ENCODE measurements at regions not wholly inside any gene's neighbourhood (a gene's known extent, or its start where the extent isn't known, plus 50 kb on each side); places are given as distances from the start of the nearest gene placed in this dataset.

GRCh38 chr12:5138256-5138655, 94.6 kb downstream of the KCNA5 start:
- peaks cover 9% of the 10 kb centered on the region for H3K9me3 ChIP-seq
- no peak for DNase-seq
- Mint-ChIP-seq H3K27me3 (ENCODE audit: insufficient read depth, unreplicated experiment) (peaks cover 39% of the 10 kb centered on the region), H3K36me3 (ENCODE audit: insufficient read depth, unreplicated experiment) (no peaks in the 10 kb centered on the region), H3K9me3 (ENCODE audit: unreplicated experiment) (peaks cover 12% of the 10 kb centered on the region), H3K27ac (ENCODE audit: unreplicated experiment) (no peak overlapping the region), H3K4me1 (ENCODE audit: low read depth, unreplicated experiment) (no peaks in the 10 kb centered on the region), H3K4me3 (ENCODE audit: unreplicated experiment) (no peak overlapping the region)
- H3K4me3 ChIP-seq (ENCODE audit: low read depth, low read length): no peak overlapping the region
- no peaks in the 10 kb centered on the region for H3K4me1 ChIP-seq
- intact Hi-C loops (cut with micrococcal nuclease; ENCODE audit: unreplicated experiment): no loop called here
- CTCF ChIA-PET: no interaction called here
- TF ChIP-seq CTCF (IDR thresholded peaks at IDR 0.05; ENCODE audit: insufficient read depth in 1 of 2, low read depth in 1 of 2, low read length in 1 of 2, severe bottlenecking in 1 of 2, unreplicated experiment in 1 of 2): no peak
- no TSS peak for BruUV-seq (replicated peaks)
- POLR2A ChIA-PET: no interaction called here
- no peaks in the 10 kb centered on the region for H3K27me3 ChIP-seq (replicated peaks; ENCODE audit: control insufficient read depth, insufficient read depth, low read length)
- no peaks in the 10 kb centered on the region for H3K36me3 ChIP-seq (ENCODE audit: control insufficient read depth, insufficient read depth, low read length)

DNA sequence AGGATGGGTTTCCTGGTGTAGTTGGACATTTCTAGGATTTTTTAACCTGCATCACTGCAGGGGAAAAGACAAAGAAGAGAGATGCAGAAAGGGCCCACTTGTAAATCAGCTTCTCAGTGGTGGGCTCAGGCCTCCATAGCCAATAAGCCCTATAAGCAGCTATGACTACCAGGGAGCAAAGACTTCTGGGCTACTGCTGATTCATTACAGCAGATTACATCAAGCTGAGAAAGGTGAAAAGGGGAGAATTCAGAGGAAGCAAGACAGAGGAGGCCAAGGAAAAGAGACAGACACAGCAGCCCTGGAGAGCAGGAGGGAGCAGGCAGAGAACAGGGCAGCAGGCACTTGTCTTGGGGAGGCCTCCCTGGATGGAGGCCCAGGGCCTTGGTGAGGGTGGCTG, 95.2 kb downstream of the KCNA5 start:
- ChIA-PET POLR2A (no interaction called here), CTCF (no interaction called here)
- Histone ChIP-seq H3K4me1 (no peaks in the 10 kb centered on the region), H3K27me3 (replicated peaks; ENCODE audit: control insufficient read depth, insufficient read depth, low read length) (no peaks in the 10 kb centered on the region), H3K4me3 (ENCODE audit: low read depth, low read length) (no peak overlapping the region), H3K36me3 (ENCODE audit: control insufficient read depth, insufficient read depth, low read length) (no peaks in the 10 kb centered on the region), H3K9me3 (peaks cover 9% of the 10 kb centered on the region)
- Mint-ChIP-seq H3K36me3 (ENCODE audit: insufficient read depth, unreplicated experiment) (no peaks in the 10 kb centered on the region), H3K4me3 (ENCODE audit: unreplicated experiment) (no peak overlapping the region), H3K9me3 (ENCODE audit: unreplicated experiment) (peaks cover 12% of the 10 kb centered on the region), H3K27ac (ENCODE audit: unreplicated experiment) (no peak overlapping the region), H3K27me3 (ENCODE audit: insufficient read depth, unreplicated experiment) (peaks cover 36% of the 10 kb centered on the region), H3K4me1 (ENCODE audit: low read depth, unreplicated experiment) (no peaks in the 10 kb centered on the region)
- DNase-seq: no peak
- no peak for TF ChIP-seq CTCF (IDR thresholded peaks at IDR 0.05; ENCODE audit: insufficient read depth in 1 of 2, low read depth in 1 of 2, low read length in 1 of 2, severe bottlenecking in 1 of 2, unreplicated experiment in 1 of 2)
- BruUV-seq (replicated peaks): no TSS peak
- intact Hi-C loops (cut with micrococcal nuclease; ENCODE audit: unreplicated experiment): no loop called here

DNA sequence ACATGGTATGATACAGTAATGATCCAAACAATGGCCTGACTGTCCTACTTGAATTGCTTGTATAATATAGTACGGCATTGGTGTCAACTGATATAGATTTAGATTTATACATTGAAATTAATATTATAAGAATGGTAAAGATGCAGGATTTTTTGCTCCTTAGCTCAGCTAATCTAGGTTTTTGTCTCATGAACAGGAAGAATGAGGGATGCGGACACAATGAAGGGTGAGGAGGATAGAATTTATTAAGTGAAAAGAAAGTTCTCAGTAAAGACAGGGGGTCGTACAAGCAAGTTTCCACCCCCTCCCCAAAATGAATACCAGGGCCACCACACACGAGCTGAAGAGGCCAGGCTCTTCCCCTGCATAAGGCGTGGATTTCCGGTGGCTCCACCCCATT, 96.1 kb downstream of the KCNA5 start:
- Mint-ChIP-seq H3K36me3 (ENCODE audit: insufficient read depth, unreplicated experiment) (no peaks in the 10 kb centered on the region), H3K4me1 (ENCODE audit: low read depth, unreplicated experiment) (no peaks in the 10 kb centered on the region), H3K27me3 (ENCODE audit: insufficient read depth, unreplicated experiment) (peaks cover 38% of the 10 kb centered on the region), H3K4me3 (ENCODE audit: unreplicated experiment) (no peak overlapping the region), H3K27ac (ENCODE audit: unreplicated experiment) (no peak overlapping the region), H3K9me3 (ENCODE audit: unreplicated experiment) (peaks cover 12% of the 10 kb centered on the region)
- Histone ChIP-seq H3K36me3 (ENCODE audit: control insufficient read depth, insufficient read depth, low read length) (no peaks in the 10 kb centered on the region), H3K4me3 (ENCODE audit: low read depth, low read length) (no peak overlapping the region), H3K27me3 (replicated peaks; ENCODE audit: control insufficient read depth, insufficient read depth, low read length) (no peaks in the 10 kb centered on the region), H3K4me1 (no peaks in the 10 kb centered on the region), H3K9me3 (peaks cover 9% of the 10 kb centered on the region)
- TF ChIP-seq CTCF (IDR thresholded peaks at IDR 0.05; ENCODE audit: insufficient read depth in 1 of 2, low read depth in 1 of 2, low read length in 1 of 2, severe bottlenecking in 1 of 2, unreplicated experiment in 1 of 2): no peak
- ChIA-PET CTCF (no interaction called here), POLR2A (no interaction called here)
- DNase-seq: no peak
- intact Hi-C loops (cut with micrococcal nuclease; ENCODE audit: unreplicated experiment): no loop called here
- no TSS peak for BruUV-seq (replicated peaks)
